ENCODE measurements at regions not wholly inside any gene's neighbourhood (a gene's known extent, or its start where the extent isn't known, plus 50 kb on each side); places are given as distances from the start of the nearest gene placed in this dataset.
"Not testable (repeated sequence)": the region's sequence is repeated elsewhere in the genome, so short reads cannot be mapped to it uniquely, and the experiment has no call there.

- not testable (repeated sequence) for H3K9ac ChIP-seq (ENCODE audit: low read length in 5 of 5); H3K4me1 ChIP-seq (ENCODE audit: control insufficient read depth in 5 of 5, insufficient read depth in 5 of 5, low read length in 5 of 5); H3K36me3 ChIP-seq (ENCODE audit: control insufficient read depth in 5 of 5, insufficient read depth in 5 of 5, low read length in 5 of 5); H3K9me3 ChIP-seq (ENCODE audit: control insufficient read depth in 5 of 5, low read length in 5 of 5); H3K27ac ChIP-seq (ENCODE audit: low read depth, low read length); H3K27me3 ChIP-seq (ENCODE audit: control insufficient read depth in 5 of 5, insufficient read depth in 4 of 5, low read length in 5 of 5); H3K4me3 ChIP-seq (ENCODE audit: low read depth in 1 of 5, low read length in 5 of 5)
Measured at GRCh38 chr6:114626226-114626625, 283.4 kb upstream of the HS3ST5 start.

- H3K4me1 ChIP-seq (ENCODE audit: control insufficient read depth in 5 of 5, insufficient read depth in 5 of 5, low read length in 5 of 5), result peaks cover 0 to 5% (median 0%) of the 10 kb centered on the region in 5 donors
- no peaks in the 10 kb centered on the region for H3K9me3 ChIP-seq (ENCODE audit: control insufficient read depth in 5 of 5, low read length in 5 of 5)
- H3K27ac ChIP-seq (ENCODE audit: low read depth, low read length), result no peak overlapping the region
- H3K4me3 ChIP-seq (ENCODE audit: low read depth in 1 of 5, low read length in 5 of 5), result no peak overlapping the region
- H3K27me3 ChIP-seq (ENCODE audit: control insufficient read depth in 5 of 5, insufficient read depth in 4 of 5, low read length in 5 of 5), result no peaks in the 10 kb centered on the region
- no peaks in the 10 kb centered on the region for H3K36me3 ChIP-seq (ENCODE audit: control insufficient read depth in 5 of 5, insufficient read depth in 5 of 5, low read length in 5 of 5)
- no peak overlapping the region for H3K9ac ChIP-seq (ENCODE audit: low read length in 5 of 5)
Measured at GRCh38 chr6:114619621-114620200, 276.9 kb upstream of the HS3ST5 start.

DNA sequence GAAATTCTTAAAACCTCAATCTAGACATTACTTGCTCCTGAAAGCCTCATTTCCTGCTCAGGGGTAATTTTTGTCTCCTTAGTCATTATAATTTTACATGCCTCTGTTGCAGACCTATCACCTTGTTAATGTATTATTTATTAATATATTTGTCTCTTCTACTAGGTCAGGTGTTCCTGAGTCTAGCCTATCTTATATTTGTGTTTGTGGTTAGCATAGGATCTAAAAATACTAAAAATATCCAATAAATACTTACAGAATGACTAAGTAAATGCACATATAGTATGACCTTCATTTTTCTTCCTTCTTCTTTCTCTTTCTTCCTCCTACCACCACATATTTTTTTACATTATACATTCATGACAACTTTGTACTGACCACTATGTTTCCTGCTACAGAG lies 268.9 kb upstream of the HS3ST5 start:
- Histone ChIP-seq H3K36me3 (ENCODE audit: control insufficient read depth in 5 of 5, insufficient read depth in 5 of 5, low read length in 5 of 5) (no peaks in the 10 kb centered on the region), H3K27ac (ENCODE audit: low read depth, low read length) (no peak overlapping the region), H3K4me3 (ENCODE audit: low read depth in 1 of 5, low read length in 5 of 5) (no peak overlapping the region), H3K9me3 (ENCODE audit: control insufficient read depth in 5 of 5, low read length in 5 of 5) (no peaks in the 10 kb centered on the region), H3K27me3 (ENCODE audit: control insufficient read depth in 5 of 5, insufficient read depth in 4 of 5, low read length in 5 of 5) (no peaks in the 10 kb centered on the region), H3K4me1 (ENCODE audit: control insufficient read depth in 5 of 5, insufficient read depth in 5 of 5, low read length in 5 of 5) (peaks cover 0 to 6% (median 0%) of the 10 kb centered on the region in 5 donors), H3K9ac (ENCODE audit: low read length in 5 of 5) (no peak overlapping the region)

DNA sequence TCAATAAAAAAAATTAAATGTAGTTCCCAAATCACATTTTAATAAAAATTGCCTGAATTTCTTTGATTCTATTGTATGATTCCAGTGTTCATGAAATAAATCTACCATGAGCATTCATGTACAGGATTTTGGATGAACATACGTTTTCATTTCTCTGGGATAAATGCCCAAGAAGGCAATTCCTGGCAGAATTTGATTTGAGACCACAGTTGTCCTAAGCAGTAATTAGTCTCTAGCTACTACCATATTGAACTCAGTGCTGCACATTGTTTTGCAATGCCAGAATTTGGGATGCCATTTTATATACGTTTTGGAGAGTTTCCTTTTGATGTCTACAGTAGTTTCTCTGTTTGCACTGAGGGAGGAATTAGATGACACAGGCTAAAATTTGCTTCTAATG lies 265.3 kb upstream of the HS3ST5 start:
- H3K27ac ChIP-seq (ENCODE audit: low read depth, low read length), result no peak overlapping the region
- no peaks in the 10 kb centered on the region for H3K9me3 ChIP-seq (ENCODE audit: control insufficient read depth in 5 of 5, low read length in 5 of 5)
- H3K36me3 ChIP-seq (ENCODE audit: control insufficient read depth in 5 of 5, insufficient read depth in 5 of 5, low read length in 5 of 5), result no peaks in the 10 kb centered on the region
- H3K4me3 ChIP-seq (ENCODE audit: low read depth in 1 of 5, low read length in 5 of 5), result no peak overlapping the region
- no peak overlapping the region for H3K9ac ChIP-seq (ENCODE audit: low read length in 5 of 5)
- H3K27me3 ChIP-seq (ENCODE audit: control insufficient read depth in 5 of 5, insufficient read depth in 4 of 5, low read length in 5 of 5), result no peaks in the 10 kb centered on the region
- no peaks in the 10 kb centered on the region for H3K4me1 ChIP-seq (ENCODE audit: control insufficient read depth in 5 of 5, insufficient read depth in 5 of 5, low read length in 5 of 5)

GRCh38 chr6:114605656-114606055 lies 262.8 kb upstream of the HS3ST5 start:
- no peak overlapping the region for H3K9ac ChIP-seq (ENCODE audit: low read length in 5 of 5)
- no peaks in the 10 kb centered on the region for H3K4me1 ChIP-seq (ENCODE audit: control insufficient read depth in 5 of 5, insufficient read depth in 5 of 5, low read length in 5 of 5)
- no peaks in the 10 kb centered on the region for H3K27me3 ChIP-seq (ENCODE audit: control insufficient read depth in 5 of 5, insufficient read depth in 4 of 5, low read length in 5 of 5)
- no peak overlapping the region for H3K27ac ChIP-seq (ENCODE audit: low read depth, low read length)
- no peaks in the 10 kb centered on the region for H3K9me3 ChIP-seq (ENCODE audit: control insufficient read depth in 5 of 5, low read length in 5 of 5)
- no peak overlapping the region for H3K4me3 ChIP-seq (ENCODE audit: low read depth in 1 of 5, low read length in 5 of 5)
- H3K36me3 ChIP-seq (ENCODE audit: control insufficient read depth in 5 of 5, insufficient read depth in 5 of 5, low read length in 5 of 5), result no peaks in the 10 kb centered on the region

DNA sequence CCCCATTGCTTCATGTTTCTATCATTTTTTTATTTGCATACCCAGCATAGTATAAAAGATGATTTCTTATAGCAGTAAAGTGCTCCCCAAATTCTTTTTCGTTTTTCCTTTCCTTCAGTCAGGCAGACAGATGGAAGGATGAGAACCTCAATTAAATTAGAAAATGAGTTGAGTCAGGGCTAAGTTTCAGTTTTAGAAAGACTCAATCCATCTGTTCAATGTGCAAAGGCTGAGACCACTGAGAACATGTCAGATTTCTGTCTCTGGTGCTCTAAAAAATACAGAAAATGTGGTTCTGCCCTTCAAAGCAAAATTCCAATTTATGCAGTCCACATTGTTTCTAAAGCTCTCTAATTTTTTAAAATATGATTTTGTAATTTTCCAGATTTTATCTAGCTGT lies 257.6 kb upstream of the HS3ST5 start:
- Histone ChIP-seq H3K4me1 (ENCODE audit: control insufficient read depth in 5 of 5, insufficient read depth in 5 of 5, low read length in 5 of 5) (no peaks in the 10 kb centered on the region), H3K4me3 (ENCODE audit: low read depth in 1 of 5, low read length in 5 of 5) (no peak overlapping the region), H3K9ac (ENCODE audit: low read length in 5 of 5) (no peak overlapping the region), H3K27me3 (ENCODE audit: control insufficient read depth in 5 of 5, insufficient read depth in 4 of 5, low read length in 5 of 5) (no peaks in the 10 kb centered on the region), H3K36me3 (ENCODE audit: control insufficient read depth in 5 of 5, insufficient read depth in 5 of 5, low read length in 5 of 5) (no peaks in the 10 kb centered on the region), H3K9me3 (ENCODE audit: control insufficient read depth in 5 of 5, low read length in 5 of 5) (no peaks in the 10 kb centered on the region), H3K27ac (ENCODE audit: low read depth, low read length) (no peak overlapping the region)

GRCh38 chr6:114595591-114595990 lies 252.8 kb upstream of the HS3ST5 start:
- Histone ChIP-seq H3K36me3 (ENCODE audit: control insufficient read depth in 5 of 5, insufficient read depth in 5 of 5, low read length in 5 of 5) (no peaks in the 10 kb centered on the region), H3K9me3 (ENCODE audit: control insufficient read depth in 5 of 5, low read length in 5 of 5) (no peaks in the 10 kb centered on the region), H3K27me3 (ENCODE audit: control insufficient read depth in 5 of 5, insufficient read depth in 4 of 5, low read length in 5 of 5) (no peaks in the 10 kb centered on the region), H3K27ac (ENCODE audit: low read depth, low read length) (no peak overlapping the region), H3K9ac (ENCODE audit: low read length in 5 of 5) (no peak overlapping the region), H3K4me1 (ENCODE audit: control insufficient read depth in 5 of 5, insufficient read depth in 5 of 5, low read length in 5 of 5) (no peaks in the 10 kb centered on the region), H3K4me3 (ENCODE audit: low read depth in 1 of 5, low read length in 5 of 5) (no peak overlapping the region)

- no peak overlapping the region for H3K9ac ChIP-seq (ENCODE audit: low read length in 5 of 5)
- H3K9me3 ChIP-seq (ENCODE audit: control insufficient read depth in 5 of 5, low read length in 5 of 5), result no peaks in the 10 kb centered on the region
- H3K4me1 ChIP-seq (ENCODE audit: control insufficient read depth in 5 of 5, insufficient read depth in 5 of 5, low read length in 5 of 5), result no peaks in the 10 kb centered on the region
- H3K27ac ChIP-seq (ENCODE audit: low read depth, low read length), result no peak overlapping the region
- H3K4me3 ChIP-seq (ENCODE audit: low read depth in 1 of 5, low read length in 5 of 5), result no peak overlapping the region
- H3K27me3 ChIP-seq (ENCODE audit: control insufficient read depth in 5 of 5, insufficient read depth in 4 of 5, low read length in 5 of 5), result no peaks in the 10 kb centered on the region
- H3K36me3 ChIP-seq (ENCODE audit: control insufficient read depth in 5 of 5, insufficient read depth in 5 of 5, low read length in 5 of 5), result no peaks in the 10 kb centered on the region
Measured at GRCh38 chr6:114595186-114595585, 252.4 kb upstream of the HS3ST5 start.

- Histone ChIP-seq H3K27me3 (ENCODE audit: control insufficient read depth in 5 of 5, insufficient read depth in 4 of 5, low read length in 5 of 5) (no peaks in the 10 kb centered on the region), H3K27ac (ENCODE audit: low read depth, low read length) (no peak overlapping the region), H3K9ac (ENCODE audit: low read length in 5 of 5) (no peak overlapping the region), H3K4me1 (ENCODE audit: control insufficient read depth in 5 of 5, insufficient read depth in 5 of 5, low read length in 5 of 5) (no peaks in the 10 kb centered on the region), H3K36me3 (ENCODE audit: control insufficient read depth in 5 of 5, insufficient read depth in 5 of 5, low read length in 5 of 5) (no peaks in the 10 kb centered on the region), H3K9me3 (ENCODE audit: control insufficient read depth in 5 of 5, low read length in 5 of 5) (no peaks in the 10 kb centered on the region), H3K4me3 (ENCODE audit: low read depth in 1 of 5, low read length in 5 of 5) (no peak overlapping the region)
Measured at GRCh38 chr6:114592506-114592905, 249.7 kb upstream of the HS3ST5 start.

- Histone ChIP-seq H3K9me3 (ENCODE audit: control insufficient read depth in 5 of 5, low read length in 5 of 5) (no peaks in the 10 kb centered on the region), H3K27me3 (ENCODE audit: control insufficient read depth in 5 of 5, insufficient read depth in 4 of 5, low read length in 5 of 5) (no peaks in the 10 kb centered on the region), H3K36me3 (ENCODE audit: control insufficient read depth in 5 of 5, insufficient read depth in 5 of 5, low read length in 5 of 5) (no peaks in the 10 kb centered on the region), H3K4me3 (ENCODE audit: low read depth in 1 of 5, low read length in 5 of 5) (no peak overlapping the region), H3K27ac (ENCODE audit: low read depth, low read length) (no peak overlapping the region), H3K9ac (ENCODE audit: low read length in 5 of 5) (no peak overlapping the region), H3K4me1 (ENCODE audit: control insufficient read depth in 5 of 5, insufficient read depth in 5 of 5, low read length in 5 of 5) (no peaks in the 10 kb centered on the region)
Measured at GRCh38 chr6:114588726-114589125, 245.9 kb upstream of the HS3ST5 start.

- Histone ChIP-seq H3K27ac (ENCODE audit: low read depth, low read length) (no peak overlapping the region), H3K9me3 (ENCODE audit: control insufficient read depth in 5 of 5, low read length in 5 of 5) (peaks cover 0 to 9% (median 0%) of the 10 kb centered on the region in 5 donors), H3K36me3 (ENCODE audit: control insufficient read depth in 5 of 5, insufficient read depth in 5 of 5, low read length in 5 of 5) (no peaks in the 10 kb centered on the region), H3K27me3 (ENCODE audit: control insufficient read depth in 5 of 5, insufficient read depth in 4 of 5, low read length in 5 of 5) (no peaks in the 10 kb centered on the region), H3K4me3 (ENCODE audit: low read depth in 1 of 5, low read length in 5 of 5) (no peak overlapping the region), H3K4me1 (ENCODE audit: control insufficient read depth in 5 of 5, insufficient read depth in 5 of 5, low read length in 5 of 5) (peaks cover 0 to 2% (median 1%) of the 10 kb centered on the region in 5 donors), H3K9ac (ENCODE audit: low read length in 5 of 5) (no peak overlapping the region)
Measured at GRCh38 chr6:114586298-114586697, 243.5 kb upstream of the HS3ST5 start.

Measured in subcutaneous abdominal adipose tissue (tissue), 5 donors.